AG04449 (cell line): ENCODE measurements at regions not wholly inside any gene's neighbourhood (a gene's known extent, or its start where the extent isn't known, plus 50 kb on each side); places are given as distances from the start of the nearest gene placed in this dataset.

ENCODE experiments used
- CTCF ChIA-PET: fragments of 350-600 bp; formaldehyde crosslinking; extraction: SDS; loops from one replicate; lab custom pipeline; 2021; ENCODE audit warnings: antibody characterized with exemption; lab: Yijun Ruan, JAX
- POLR2A ChIA-PET: fragments of 400-600, 350-600 bp; formaldehyde crosslinking; extraction: SDS; loops from one replicate; lab custom pipeline; 2020; ENCODE audit warnings: antibody characterized with exemption, inconsistent platforms; lab: Yijun Ruan, JAX
- DNase-seq: peaks from one replicate; pipeline ENCODE4 v3.0.0-alpha.2; 2010; ENCODE audit warnings: low read depth, low spot score
- H3K4me3 ChIP-seq: 2 replicates; pipeline ENCODE4 v1.5.1; 2011; ENCODE audit warnings: low read depth, mild to moderate bottlenecking, control low read depth, low read length
- CTCF ChIP-seq: IDR thresholded peaks from one replicate; pipeline ENCODE4 v1.5.1; 2011; ENCODE audit warnings: mild to moderate bottlenecking, moderate library complexity, low read length, control low read depth, inconsistent platforms; ENCODE audit not compliant: insufficient read depth; ENCODE audit errors: missing control alignments

- ChIA-PET POLR2A (no interaction called here), CTCF (no interaction called here)
- no peak for TF ChIP-seq CTCF
- H3K4me3 ChIP-seq: no peak overlapping the region
- no peak for DNase-seq
Measured at GRCh38 chr12:131491916-131492490, 218.9 kb upstream of the SFSWAP start.

GRCh38 chr12:131493068-131493826 lies 217.6 kb upstream of the SFSWAP start:
- POLR2A ChIA-PET: no interaction called here
- no peak overlapping the region for H3K4me3 ChIP-seq
- CTCF ChIA-PET: no interaction called here
- TF ChIP-seq CTCF: no peak
- DNase-seq: no peak

GRCh38 chr12:131494216-131494615 lies 216.7 kb upstream of the SFSWAP start:
- no peak for DNase-seq
- CTCF ChIA-PET: no interaction called here
- no peak for TF ChIP-seq CTCF
- POLR2A ChIA-PET: no interaction called here
- no peak overlapping the region for H3K4me3 ChIP-seq

GRCh38 chr12:131494741-131495524 lies 216.0 kb upstream of the SFSWAP start:
- ChIA-PET CTCF (no interaction called here), POLR2A (no interaction called here)
- TF ChIP-seq CTCF: no peak
- DNase-seq: no peak
- no peak overlapping the region for H3K4me3 ChIP-seq

- no peak overlapping the region for H3K4me3 ChIP-seq
- no peak for DNase-seq
- ChIA-PET POLR2A (no interaction called here), CTCF (no interaction called here)
- no peak for TF ChIP-seq CTCF
Measured at GRCh38 chr12:131497966-131498365, 212.9 kb upstream of the SFSWAP start.
